NCI-H2196 (cell line): ENCODE measurements at regions not wholly inside any gene's neighbourhood (a gene's known extent, or its start where the extent isn't known, plus 50 kb on each side); places are given as distances from the start of the nearest gene placed in this dataset.
"Not testable (repeated sequence)": the region's sequence is repeated elsewhere in the genome, so short reads cannot be mapped to it uniquely, and the experiment has no call there.

ENCODE experiments used
- DNase-seq: peaks from one replicate; lab custom pipeline; 2025; ENCODE audit not compliant: unreplicated experiment; lab: John Stamatoyannopoulos, UW

- DNase-seq, result no peak
These were observed 70.0 kb upstream of the HGF start for GRCh38 chr7:81839708-81840369.

GRCh38 chr7:81833401-81833800 lies 63.6 kb upstream of the HGF start:
- DNase-seq, result no peak

- DNase-seq, result no peak
These were observed 62.0 kb upstream of the HGF start for GRCh38 chr7:81831883-81832282.

GRCh38 chr7:81829511-81829910 lies 59.7 kb upstream of the HGF start:
- not testable (repeated sequence) for DNase-seq

- DNase-seq, result no peak
These were observed 53.0 kb upstream of the HGF start for GRCh38 chr7:81822811-81823210.

- DNase-seq, result no peak
These were observed 50.0 kb upstream of the HGF start for GRCh38 chr7:81819861-81820260.
